ENCODE measurements at regions not wholly inside any gene's neighbourhood (a gene's known extent, or its start where the extent isn't known, plus 50 kb on each side); places are given as distances from the start of the nearest gene placed in this dataset.
A peak's percentile ranks its signal among the peaks of the same experiment; 100 is the strongest.
"Not testable (repeated sequence)": the region's sequence is repeated elsewhere in the genome, so short reads cannot be mapped to it uniquely, and the experiment has no call there.

DNA sequence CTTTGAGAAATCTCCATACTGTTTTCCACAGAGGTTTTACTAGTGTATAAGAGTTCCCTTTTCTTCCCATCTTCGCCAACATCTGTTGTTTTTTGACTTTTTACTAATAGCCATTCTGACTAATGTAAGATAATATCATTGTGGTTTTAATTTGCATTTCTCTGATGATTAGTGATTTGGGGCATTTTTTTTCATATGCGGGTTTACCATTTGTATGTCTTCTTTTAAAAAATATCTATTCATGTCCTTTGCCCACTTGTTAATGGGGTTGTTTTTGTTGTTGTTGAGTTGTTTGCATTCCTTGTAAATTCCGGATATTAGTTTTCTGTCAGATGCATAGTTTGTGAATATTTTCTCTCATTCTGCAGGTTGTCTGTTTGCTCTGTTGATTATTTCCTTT lies 167.1 kb downstream of the PRL start:
- DNase-seq: no peak

DNA sequence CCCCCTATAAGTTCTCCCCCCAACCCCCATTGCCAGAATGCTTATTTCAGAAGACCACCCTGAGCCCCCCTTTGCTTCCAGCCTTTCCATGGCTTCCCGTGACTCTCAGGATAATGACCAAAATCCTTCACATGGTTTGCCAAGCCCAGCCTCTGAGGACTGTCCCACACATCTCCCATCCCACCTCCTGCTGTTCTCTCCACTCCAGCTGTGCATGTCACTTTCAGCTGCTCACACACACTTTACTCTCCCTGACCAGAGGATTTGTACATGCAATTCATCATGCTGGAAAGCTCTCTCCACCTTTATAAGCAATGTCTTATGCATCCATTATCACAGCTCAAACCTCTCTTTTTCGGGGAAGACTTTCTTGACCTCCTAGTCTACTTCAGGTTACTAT lies 164.2 kb downstream of the PRL start:
- no peak for DNase-seq

DNA sequence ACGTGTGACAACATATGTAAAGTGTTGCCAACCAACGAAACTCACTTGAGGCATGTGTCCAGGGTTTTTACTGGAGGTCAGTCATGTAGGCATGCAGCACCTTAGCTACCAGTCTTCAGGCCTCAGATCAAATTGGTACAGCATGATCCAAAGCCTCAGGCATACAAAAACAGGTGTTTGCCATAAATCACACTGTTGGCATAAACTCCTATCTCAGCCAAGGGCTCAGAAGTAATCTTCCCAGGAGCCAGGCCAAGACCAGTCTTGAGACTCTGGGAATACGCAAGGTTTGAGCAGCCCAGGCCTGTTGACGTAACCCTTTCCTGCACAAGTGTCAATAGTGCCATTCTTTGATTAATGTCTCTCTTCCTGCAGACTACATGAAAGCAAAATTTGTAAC lies 163.5 kb downstream of the PRL start:
- DNase-seq: no peak

DNA sequence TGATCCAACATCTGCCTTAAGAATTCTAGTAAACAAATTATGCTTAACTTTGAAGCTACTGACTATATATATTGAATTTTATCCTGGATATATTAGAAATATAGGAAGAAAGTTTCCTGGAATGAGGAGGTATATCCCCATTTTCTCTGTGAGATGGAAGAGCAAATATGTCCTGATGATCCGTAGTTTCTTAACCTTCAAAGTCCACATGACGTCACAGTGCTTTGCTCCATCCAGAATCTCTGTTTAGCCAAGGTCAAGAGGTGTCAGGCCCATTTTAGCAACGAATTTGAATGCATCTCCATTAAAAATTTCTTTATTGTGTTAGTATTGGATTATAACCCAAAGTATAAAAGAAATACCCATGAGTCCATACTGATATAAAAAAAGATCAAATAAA lies 162.5 kb downstream of the PRL start:
- DNase-seq: no peak

DNA sequence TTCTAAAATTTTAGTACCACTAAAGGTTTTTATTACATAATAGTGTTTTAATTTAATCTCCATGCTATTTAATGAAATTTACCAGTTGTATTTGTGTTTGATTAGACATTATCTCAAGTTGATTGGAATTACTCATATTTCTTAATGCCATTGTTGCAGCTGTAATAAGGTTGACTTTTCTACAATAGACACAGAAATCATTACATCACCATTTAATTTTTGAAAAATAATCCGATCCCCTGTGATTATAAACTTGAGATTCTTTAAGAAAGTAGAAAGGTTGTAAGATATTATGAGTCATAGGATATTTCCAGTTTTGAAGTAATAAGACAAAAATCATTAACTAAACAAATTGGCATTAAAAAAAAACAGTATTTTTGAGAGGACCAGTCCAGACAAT lies 161.4 kb downstream of the PRL start:
- no peak for DNase-seq

DNA sequence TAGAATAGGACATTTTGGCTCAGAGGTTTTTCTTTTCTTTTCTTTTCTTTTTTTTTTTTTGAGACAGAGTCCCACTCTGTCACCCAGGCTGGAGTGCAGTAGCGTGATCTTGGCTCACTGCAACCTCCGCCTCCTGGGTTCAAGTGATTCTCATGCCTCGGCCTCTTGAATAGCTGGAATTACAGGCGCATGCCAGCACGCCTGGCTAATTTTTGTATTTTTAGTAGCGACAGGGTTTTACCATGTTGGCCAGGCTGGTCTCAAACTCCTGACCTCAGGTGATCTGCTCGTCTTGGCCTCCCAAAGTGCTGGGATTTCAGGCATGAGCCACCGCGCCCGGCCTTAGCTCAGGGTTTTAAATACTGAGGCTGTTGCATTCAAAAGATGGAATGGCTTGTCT lies 156.1 kb downstream of the PRL start:
- not testable (repeated sequence) for DNase-seq

DNA sequence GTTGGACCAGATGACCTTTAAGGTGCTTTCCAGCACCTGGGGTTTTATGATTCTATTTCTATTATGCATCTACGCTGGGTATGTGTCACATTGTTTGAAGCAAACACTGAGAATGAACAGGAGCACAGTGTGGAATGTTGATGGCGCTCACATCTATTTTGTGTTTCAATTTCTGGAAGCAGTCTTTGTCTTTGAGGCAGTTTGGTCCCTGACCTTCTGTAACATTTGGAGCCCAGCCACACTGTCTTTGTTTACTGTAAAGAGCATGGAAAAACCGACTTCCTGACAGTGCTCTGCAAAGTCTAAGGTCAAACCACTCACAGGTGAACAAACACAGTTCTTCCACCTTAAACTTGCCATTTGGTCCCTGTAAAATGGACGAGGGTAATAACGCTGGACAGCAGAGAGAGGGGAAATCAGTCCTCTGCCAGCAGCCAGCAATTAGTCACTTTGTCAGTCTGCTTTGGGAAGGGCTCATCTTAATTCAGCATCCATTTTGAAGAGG lies 155.5 kb downstream of the PRL start:
- DNase-seq: no peak

DNA sequence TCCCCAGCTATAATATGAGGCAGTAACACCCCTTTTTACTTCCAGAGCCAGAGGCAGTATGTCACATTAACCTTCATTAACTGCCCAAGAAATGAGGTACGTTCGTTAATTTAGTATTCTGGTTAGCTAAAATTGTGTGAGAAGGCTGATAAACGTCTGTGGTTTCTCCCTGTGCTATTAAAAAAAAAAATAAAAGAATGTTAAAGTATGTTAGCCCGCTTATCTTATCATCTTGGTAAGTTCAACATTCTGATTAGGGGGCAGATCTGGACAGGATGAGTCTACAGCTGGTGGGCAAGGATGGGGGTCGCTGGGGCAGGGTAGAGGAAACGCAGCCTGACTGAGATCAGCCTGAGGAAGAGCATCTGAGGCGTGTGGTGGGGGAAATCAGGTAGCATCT lies 154.0 kb downstream of the PRL start:
- no peak for DNase-seq

DNA sequence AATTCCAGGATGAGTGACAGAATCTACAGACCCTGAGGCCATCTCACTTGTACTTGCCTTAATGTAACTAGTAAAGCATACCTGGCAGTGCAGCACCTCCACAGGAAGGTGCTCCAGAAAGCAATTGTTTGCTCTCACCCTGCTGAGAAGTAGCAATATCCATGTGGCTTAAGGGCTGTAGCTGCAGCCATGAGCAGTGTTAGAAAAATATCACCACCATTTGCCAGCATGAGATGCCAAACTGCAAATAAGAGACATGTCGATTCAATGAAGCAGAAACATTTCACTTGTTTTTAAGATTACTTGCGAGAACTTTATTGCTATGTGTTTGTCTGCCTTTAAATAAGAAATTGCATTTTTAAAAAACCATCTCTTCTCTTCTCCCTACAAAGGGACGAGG lies 151.5 kb downstream of the PRL start:
- DNase-seq: peak; percentile 29

DNA sequence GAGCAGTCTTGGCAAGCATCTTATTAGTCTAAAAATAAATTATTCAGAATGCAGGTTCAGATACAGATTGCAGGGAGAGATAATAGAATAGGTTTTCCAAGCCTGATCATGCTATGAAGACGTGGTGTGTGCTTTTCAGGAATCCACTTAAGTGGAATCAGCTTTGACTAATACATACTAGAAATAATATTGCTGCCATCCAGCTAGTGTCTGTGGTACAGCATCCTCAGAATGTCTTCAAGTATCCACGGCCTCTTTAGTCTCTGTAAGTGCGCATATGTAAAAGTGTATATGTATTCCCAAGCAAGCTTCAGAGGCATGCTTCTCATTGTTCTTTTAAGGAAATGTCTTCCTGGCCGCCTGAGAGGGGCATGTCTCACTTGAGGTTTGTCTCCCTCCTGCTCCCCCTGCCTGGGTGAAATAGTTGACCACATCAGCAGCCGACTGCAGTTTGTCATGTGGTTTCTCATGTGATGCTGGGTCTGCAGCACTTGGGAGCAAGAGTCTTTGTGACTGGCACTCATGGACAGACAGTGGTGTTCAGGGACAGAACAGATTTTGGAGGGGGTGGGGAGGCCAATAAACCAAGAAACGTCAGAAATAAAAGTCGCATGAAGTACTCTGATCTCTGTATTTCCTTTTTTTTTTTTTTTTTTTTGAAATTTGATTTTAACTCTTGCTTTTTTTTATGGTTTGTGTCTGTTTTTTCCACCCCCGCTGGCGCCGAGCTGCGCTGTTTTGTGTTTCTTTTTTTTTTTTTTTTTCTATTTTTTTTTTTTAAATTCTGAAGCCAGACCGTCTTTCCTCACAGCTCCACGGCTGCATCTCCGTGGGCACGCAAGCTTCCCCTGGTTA lies 150.8 kb downstream of the PRL start:
- peak; percentile 12 for DNase-seq

DNA sequence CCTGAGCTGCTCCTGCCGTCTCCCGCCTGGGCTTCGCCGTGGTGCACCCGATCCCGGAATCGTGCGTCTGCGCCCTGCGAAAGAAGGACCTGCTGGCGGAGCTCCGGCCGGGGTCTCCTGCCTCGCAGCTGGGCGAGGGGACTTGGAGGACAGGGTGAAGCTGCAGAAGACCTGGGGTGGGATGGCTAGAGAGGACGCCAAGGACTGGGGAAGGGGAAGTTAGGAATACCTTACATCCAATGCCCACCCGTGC lies 150.2 kb downstream of the PRL start:
- no peak for DNase-seq

DNA sequence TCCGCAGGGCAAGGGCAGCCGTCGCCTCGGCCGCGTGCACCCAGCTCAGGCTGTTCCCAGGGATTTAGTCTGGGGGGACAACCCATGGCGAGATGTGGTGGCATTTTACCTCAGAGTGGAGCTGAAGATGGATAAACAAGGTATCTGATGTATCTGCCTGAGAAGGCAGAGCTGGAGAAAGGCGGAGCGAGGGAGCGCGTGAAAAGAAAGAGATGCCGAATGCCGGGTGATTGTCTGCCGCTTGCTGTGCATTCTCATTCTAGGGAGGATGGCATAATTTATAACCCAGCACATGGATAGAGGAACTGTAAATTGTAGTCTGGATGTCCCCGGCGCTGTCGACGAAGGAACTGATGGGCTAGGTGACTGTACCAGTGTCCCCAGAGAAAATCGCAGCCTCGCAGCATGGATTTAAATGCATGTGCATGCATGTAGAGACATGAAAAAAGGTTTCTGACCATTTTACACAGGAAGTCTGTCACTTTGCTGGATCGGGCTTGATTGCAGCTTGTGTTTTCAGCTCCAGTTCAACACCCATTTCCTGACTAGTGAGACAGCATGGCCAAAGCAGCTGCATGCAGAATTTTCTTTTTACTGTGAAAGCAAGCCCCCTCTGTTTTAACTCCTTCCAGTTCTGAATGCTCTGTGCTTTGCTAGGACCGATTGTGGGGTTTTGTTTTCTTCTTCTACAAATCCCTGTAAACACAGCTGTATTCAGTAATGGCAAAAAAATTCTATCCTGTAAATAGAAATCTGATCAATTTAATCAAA lies 149.7 kb downstream of the PRL start:
- DNase-seq: no peak

DNA sequence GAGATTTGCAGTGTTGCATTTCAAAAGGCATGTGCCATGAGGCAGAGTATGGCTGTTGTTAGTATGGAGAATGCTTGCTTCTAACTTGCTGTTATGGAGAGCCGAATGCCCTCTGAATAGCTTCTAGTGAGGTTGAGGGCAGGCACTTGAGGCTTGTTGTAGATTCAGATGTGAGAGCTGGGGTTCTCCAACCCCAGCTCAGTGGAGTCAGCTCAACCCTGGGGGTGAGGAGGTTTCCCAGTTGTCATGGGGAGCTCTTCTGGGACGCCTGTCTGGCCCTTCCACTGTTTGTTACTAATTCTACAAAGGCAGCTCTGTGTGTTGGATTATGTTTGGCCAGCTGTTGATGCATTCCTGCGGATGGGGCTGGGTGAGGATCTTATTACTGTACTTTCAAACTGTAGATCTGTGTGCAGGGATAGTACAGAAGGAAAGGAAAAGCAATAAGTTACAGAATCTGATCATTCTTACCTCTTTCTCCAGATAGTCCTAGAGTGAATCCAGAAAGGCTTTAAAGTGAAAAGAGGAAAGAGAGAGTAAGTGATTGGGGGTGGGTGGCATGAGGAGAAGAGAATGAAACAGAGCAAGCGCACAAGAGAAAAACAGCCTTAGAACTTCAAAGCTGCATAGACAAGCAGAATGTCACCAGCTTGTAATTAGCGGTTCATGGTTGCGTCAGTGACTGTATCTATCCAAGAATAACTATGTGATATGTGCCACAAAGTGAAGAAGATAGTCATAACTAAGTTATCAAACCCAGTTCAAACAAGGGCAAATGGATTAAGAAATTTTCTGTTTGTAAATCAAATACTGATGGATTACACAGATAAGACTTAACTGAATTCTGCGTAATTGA lies 148.7 kb downstream of the PRL start:
- peak; percentile 87 for DNase-seq

DNA sequence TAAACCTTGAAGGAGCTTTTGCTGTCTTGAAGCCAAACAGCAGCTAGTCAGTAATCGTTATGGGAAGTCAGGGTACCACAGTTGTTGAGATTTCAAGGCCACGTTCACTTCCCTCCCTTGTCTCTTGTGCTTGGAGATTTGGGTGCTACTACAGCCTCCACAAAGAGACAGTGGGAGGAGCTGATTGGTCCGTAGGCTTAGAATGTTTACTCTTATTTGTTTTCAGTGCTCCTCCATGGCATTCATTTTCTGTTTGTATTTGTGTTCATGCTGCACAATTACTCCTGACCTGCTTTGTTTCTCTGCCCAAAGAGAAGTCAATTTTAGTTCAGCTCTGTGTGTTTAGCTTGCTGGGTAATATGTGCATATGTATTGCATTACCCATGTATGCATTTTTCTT lies 147.7 kb downstream of the PRL start:
- peak; percentile 9 for DNase-seq

DNA sequence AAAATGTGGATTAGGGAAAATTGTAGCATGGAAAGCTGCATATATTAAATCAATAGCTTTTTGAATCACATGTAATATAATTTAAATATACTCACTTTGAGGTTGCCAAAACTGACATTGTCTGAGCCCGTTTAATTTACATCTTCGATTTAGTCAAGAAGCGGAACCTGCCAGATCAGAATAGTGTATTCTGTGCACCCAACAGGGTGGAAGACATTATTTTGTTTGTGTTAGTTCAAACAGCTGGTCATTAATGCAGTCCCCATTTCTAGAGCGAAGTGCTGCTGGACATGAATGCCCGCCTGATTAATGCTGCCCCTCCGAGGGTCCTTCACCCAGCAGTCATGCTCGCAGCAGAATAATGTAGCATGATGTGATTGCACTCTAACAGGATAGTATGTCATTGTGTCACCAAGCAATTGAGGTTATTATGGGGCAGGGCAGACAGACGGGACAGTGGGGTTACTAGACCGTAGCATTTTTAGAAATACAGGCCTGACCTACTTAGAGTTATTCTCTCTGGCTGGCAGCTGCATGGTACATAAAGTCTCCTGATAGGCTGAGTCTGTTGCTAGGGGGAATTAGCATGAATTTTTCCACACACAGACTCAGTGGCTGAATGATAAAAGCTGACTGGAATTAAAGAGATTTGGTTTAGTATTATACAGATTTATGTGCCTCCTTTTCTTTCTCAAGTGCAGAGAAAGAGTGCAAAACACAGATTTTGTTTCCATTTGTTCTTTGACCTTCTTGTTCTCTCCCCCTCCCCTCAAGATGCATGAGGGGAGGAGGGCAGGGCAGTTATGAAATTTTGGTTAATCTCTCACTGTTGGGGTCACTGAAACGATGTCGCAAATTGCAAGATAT lies 147.1 kb downstream of the PRL start:
- DNase-seq: peak; percentile 3

DNA sequence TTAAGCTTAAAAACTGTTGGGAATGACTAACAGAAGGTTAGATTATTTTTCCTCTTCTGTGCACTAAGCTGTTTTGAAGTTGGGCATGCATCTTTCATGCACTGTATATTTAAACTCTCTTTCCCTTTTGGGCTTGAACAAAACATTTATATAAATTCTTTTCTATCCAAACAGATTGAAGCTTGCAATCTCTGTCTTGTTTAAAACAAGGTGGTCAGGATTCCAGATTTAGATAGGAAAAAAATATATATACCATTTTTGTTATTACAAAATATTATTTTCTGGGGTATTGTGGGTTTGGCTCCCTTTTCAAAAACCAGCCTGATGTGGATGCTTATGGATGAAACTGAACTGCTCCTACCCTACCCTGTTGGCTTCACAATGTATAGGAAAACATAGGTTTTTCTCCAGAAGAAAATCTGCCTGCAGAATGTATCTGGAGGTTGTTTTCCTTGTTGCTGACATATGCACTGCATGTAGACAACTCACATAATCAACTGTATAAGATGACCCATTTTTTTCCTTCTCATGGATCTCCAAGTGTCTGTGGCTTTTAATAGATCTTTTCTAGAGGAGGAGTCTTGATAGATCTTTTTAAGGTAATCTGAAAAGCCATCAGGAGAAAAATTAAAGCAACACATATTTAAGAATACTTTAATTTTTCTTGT lies 146.3 kb downstream of the PRL start:
- DNase-seq: no peak

DNA sequence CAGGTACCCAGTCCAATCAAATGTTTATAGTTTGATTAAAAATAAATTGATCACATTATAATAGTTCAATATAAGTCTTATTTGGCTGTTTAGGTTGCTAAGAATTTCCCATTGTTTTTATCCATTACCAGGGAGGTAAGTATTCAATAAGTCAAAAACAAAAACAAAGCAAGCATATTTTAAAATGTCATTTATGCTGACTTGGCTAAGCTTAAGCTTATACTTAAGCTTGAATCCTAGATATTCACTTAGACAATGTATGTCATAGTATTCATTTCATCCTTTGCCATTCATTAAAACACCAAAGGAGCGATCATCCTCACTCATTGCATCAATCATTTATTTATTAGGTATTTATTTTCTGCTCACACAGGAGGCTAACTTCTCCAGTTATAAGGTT lies 144.9 kb downstream of the PRL start:
- DNase-seq: no peak

DNA sequence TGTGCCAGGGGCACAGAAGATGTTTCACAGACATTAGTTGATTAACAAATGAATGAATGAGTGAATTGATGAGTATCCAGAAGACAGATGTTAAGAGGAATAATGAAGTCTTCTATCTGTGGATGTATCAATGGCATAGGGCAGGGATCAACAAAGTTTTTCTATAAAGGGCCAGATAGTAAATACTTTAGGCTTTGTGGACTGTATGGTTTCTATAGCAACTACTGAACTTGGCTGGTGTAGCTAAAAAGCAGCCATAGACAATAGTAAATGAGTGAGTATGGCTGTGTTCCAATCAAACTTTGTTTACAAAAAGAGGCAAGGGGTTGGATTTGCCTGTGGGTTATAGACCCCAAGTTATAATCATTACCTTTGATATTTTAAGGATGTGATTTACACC lies 144.0 kb downstream of the PRL start:
- no peak for DNase-seq

DNA sequence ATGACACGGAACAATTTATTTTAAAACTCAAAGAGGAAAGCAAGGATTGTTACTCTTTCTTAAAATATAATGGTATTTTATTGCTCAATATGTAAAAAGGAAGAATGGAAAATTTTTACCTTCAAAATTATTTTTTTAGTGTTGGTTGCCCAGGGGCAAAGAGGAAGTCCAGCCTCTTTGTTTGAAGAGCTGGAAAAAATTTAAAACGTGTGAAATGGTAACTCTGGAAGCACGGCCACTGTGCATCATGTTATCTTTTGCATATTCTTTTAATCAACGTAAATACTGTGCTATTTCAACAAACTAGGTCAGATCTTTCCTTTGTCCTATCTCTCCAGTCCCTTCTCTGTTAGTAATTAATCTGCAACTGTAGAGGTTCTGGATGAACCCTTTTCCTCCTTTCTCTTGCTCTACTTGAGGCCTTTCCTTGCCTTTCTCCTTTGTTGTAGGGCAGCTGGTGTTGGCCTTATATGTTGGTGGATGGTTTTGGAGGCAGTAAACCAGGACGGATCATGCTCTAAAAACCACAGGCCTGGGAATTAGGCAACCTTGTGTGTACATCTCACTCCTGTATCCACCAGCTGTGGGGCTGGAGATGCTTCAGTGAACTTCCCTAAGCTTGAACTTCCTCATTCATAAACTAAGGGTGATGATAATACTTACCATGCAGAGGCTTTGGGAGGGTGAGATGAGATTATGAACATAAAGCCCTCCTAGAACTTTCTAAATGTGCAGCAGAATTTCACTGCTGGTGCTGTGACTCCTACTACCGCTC lies 143.3 kb downstream of the PRL start:
- no peak for DNase-seq

DNA sequence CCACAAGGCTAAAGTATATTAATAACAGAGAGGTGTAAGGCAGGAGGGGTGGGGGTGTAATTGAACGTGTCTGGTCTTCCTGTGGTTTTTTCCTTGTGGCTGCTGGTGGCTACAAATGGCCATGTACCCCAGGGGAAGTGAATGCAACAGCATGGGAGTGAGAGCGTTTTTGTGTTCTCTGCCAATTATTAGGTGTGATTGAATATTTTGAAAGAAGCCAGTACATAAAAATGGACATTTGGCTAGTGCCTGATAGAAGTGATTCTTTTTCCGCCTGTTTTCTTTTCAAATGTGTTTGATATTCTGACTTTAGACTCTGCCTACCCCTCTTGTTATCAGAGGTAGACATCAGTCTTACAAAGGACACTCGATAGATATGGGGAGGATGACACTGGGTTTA lies 141.3 kb downstream of the PRL start:
- DNase-seq: no peak

DNA sequence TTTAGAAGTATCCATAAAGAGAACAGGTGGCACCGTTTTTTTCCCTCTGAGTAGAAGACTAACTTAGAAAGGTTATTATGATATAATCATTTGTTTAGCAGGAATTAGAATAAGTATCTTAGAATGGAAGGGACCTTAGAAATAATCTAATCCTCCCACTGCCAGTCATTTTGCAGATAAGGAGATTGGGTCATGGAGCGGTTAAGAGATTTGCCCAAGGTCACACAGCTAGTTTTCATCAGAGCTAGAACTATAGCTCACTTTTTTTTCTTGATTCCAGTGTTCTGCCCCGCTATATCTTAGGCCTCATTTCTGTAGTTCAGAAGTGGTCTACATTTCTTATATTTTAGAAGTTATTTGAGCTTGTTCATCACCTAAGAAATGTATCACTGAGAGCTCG lies 139.6 kb downstream of the PRL start:
- DNase-seq: no peak

All from NCI-H510A (cell line).